GM11168 (cell line): ENCODE measurements at regions not wholly inside any gene's neighbourhood (a gene's known extent, or its start where the extent isn't known, plus 50 kb on each side); places are given as distances from the start of the nearest gene placed in this dataset.

Experiments used
- in situ Hi-C: fragments of 300-500 bp; cut with MboI; formaldehyde crosslinking; loops from one replicate; pipeline ENCODE4 v1.12.0; 2022; ENCODE audit warnings: low sequenced_read_pairs; ENCODE audit not compliant: unreplicated experiment

DNA sequence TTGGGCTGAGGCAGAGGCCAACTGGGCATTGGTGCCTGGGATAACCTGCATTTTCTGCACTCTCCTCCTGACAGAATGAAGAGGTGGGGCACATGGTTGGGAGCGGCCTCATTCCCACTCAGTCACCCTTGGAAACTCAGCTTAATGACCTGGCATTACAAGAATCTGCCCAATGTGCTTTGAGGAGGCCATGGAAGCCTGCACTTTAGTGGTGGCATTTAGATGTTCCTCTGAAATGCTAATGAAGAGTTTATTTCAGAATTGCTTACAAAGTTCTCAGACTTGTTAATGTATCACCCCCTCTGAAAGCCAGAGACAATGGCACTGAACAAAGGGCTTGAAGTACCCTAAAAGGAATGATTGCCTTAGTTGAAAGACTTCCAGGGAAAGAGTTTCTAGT lies 71.4 kb upstream of the PARP11 start:
- in situ Hi-C loops = no loop called here

DNA sequence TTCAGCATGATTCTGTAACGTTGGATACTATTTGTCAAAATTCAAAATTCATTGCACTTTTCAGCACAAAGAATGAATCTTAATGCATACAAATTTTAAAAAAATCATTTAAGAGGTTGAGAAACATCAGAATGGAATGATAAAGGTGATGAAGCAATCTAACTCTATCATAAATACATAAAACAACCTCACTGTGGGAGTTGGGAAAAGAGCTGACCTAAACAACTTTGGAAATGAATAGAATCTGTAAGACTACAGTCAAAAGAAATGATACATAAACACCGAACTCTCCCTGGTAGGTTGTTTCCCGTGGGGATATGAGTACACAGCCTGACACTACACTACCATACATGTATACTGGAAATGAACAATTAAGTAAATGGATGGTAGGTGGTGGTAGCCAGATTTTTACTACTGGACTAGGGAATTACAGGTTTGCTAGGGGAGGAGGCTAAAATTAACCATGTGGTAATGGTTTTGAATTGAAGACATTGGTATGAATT lies 64.9 kb upstream of the PARP11 start:
- in situ Hi-C loops = no loop called here

DNA sequence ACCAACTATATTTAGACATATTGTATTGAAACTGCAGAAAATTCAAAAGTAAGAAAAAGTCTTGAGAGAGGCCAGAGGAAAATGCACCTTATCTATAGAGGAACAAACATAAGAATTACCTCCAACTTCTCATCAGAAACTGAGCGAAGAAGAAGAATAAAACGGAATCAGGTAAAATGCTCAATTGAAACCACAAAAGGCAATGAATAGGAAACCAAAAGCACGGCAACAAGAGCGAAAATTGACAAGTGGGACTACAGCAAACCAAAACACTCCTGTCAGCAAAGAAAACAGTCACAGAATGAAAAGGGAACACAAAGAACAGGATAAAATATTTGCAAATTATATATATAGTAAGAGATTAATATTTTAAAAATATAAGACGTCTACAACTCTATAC lies 61.9 kb upstream of the PARP11 start:
- in situ Hi-C loops = no loop called here

DNA sequence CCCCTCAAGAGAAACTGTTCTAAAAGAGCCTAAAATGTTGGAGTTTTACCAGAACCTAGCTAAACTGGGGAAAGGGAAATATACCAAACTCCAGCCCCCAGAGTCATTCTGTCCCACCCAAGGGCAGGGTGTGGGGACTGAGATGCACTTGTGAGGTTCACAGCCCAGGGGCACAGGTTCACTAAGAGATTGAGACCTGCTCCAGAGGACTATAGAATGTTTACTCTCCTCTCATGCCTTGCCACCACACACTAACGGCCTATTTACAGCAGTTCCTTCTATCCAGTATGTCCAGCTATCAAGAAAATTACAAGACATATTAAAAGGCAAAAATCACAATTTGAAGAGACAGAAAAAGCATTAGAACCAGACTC lies 60.6 kb upstream of the PARP11 start:
- in situ Hi-C loops = no loop called here

DNA sequence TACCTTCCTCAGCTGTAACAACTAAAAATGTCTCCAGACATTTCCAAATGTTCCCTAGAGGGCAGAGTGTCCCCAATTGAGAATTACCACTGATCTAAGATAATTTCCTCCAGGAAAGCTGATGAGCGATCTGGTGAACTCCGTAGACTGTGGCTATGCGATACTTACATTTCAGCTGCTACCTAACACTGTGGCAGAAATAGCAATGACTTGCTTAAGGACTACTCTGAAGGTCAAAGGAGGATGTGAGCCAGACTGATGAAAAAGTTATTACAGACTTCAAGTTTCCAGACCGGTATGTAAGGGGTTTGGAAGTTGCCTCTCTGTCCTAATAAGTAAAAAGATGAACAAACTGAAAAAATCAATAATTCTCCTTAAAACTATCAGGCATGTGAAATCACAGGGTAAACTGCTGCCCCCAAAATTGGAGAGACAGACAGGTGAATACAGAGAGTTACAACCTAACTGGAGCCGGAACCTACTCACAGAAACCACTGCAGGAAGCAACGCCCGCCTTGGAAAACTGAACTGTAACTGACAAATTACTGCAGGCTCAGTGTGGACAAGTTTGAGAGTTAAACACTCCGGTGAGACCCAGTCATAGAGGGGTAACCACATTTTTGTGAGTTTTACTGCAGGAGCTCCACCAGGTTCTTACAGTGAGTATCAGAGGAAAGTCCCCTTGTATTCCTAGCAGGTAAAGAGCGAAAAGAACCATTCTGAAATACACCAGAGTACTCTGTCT lies 60.0 kb upstream of the PARP11 start:
- in situ Hi-C loops = no loop called here

DNA sequence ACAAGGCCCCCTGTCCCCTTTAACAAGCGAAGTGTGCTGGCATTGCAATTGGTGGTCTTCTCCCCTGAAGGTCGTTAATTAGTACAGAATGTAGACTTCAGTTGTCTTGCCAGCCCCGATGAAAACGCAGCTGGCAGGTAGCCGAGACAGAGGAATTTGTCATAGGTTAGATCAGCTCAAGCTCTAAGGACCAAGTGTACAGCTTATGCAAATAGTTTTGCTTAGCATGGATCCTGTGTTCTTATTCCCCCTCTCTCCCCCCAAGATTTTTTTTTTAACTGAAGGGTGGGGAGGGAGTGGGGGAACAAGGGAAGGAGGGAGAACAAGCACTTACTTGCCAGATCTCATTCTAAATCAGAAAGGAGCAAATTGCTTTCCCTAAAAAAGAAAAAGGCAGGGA lies 58.6 kb upstream of the PARP11 start:
- in situ Hi-C loops = no loop called here

DNA sequence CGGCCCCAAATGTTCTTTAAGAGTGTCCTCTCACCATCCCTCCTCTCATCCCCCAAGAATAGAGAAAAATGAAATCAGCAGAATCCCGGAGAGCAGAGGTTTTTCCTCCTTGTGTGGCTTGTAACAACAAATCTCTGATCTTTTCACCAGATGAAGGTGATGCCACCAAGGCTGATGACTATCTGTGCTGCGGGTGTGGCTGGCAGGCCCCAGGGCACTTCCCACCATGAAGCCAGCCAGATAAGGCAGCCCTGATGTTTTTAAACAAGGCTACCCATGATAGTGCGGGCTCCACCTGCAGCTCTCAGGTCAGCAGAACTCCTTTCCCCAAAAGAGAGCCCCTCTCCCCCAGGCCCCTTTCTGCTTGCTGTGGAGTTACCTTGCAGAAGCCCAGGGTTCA lies 58.0 kb upstream of the PARP11 start:
- in situ Hi-C loops = no loop called here

DNA sequence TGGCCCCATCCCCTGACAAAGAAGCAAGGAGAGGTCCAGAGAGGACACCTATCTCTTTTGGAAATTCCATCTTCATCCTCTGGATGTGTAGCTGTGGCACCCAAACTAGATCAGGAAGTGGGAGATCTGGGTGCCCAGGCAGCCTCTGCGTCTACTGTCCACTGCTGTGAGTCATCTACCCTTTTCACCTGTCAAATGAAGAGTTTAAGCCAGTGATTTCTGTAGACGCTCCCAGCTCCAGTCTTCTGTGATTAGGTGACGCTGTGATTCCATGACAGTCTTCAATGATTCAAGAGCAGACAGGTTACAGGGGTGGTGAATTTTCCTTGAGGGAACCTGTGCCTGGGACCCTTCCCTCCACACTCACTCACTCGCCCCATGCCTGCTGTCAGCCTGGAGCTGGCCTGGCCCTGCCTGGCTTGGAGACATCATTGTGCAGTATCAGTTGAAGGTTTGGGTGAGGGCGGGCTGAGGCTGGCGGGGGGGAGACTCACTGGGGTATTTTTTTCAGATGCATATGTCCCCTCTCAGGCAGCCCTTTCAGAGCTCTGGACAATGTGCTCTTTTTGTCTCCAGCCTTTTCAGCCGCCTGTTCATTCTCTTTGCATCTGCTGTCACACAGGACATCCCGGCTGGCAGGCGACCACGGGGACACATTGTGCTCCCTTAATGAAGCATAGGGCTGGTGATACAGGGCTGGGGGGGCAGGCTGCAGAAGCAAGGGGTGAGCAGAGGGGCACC lies 56.8 kb upstream of the PARP11 start:
- in situ Hi-C loops = no loop called here

DNA sequence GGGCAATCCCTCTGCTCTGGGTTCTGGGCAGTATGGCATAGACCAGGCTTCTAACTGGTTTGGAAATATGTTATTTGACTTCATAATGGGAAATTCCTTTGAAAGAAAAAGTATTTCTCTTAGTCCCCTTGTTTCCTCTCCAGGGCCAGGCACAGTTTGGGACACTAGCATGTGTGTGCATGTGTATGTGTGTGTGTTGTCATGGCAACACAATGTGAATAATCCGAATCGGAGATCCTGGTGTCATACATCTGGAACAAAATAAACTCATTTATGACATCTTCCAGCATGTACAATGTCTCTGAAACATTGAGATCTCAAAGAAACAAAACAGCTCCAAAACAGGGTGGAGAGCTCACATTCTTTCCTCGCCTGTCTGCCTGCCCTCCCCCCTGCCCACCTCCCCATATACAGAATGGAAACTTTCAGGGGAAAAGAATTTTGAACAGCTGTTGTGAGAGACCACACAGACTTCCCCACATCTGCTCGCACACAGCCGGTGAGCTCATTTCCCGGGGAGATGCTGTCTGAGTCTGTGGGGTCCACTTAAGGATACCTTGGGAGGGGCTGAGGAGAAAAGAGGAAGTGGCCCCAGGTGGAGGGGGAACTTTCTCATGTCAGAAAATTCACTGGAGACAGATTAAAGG lies 55.5 kb upstream of the PARP11 start:
- in situ Hi-C loops = no loop called here

DNA sequence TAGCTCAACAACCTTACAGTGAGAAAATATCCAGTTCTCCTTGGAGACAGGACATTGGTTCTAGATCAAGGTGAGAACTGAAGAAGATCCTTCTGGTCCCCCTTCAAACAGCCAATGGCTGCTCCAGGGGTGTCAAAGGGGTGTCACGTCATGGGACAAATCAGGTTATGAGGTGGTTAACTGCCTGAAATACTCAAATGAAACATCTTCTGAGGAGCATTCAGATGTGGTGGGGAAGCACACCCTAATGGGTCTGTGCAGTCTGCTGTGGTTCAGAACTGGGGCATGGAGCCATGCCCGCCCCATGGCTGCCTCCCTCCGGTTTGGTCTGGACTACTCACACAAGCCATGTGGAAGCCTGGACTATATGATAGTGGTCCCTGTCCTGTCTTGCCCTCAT lies 52.4 kb upstream of the PARP11 start:
- in situ Hi-C loops = no loop called here

DNA sequence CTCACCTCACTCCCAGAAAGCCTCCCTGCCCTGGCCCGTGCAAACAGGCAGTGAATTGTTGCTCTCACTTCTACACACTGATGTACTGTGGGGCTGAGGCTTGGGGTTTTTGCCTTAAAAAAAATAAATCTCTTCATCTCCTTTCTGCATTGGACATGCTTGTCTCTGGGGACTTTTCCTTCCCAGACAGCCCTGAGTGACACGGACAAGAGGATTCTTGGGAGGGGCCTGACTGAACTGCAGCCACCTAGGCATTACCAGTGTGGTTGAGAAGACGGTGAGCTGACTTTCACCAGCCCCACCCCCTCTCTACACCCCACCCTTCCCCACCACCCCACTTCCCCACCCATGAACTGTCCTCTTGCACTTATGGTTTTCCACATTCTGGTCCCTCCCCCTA lies 51.6 kb upstream of the PARP11 start:
- in situ Hi-C loops = no loop called here

DNA sequence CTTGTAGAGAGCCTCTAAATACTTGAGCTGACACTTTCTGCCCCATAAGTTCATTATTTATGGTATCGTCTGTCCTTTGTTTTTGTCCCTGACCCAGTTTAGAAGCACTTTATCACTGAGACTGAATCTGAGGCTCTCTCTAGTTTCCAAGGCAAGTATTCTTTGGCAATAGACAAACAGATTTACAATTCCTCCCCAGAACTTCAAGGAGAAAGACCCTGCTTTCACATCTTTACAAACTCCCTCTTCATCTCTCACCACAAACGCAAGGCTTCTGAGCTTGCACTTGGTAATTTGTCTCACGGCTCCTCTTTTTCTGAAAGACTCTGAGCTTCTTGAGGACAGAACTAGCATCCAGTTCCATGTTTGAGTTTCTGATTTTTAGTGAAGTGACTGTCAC lies 49.8 kb upstream of the PARP11 start:
- in situ Hi-C loops = no loop called here
